Kidney (tissue), 13 donors: ENCODE measurements at regions not wholly inside any gene's neighbourhood (a gene's known extent, or its start where the extent isn't known, plus 50 kb on each side); places are given as distances from the start of the nearest gene placed in this dataset.

Experiments
- DNase-seq, 5 donors: peaks; one replicate each; pipeline ENCODE4 v3.0.0-alpha.2; 2013 to 2020
- FAIRE-seq: peaks from 2 replicates; lab custom pipeline; 2012; peaks lifted over from hg19 to GRCh38; lab: Jason Lieb, UNC
- H3K27ac ChIP-seq, 2 donors: one replicate each; pipeline ENCODE4 v1.7.0; 2013; ENCODE audit warnings: low read depth in 2 of 2, low read length in 2 of 2, inconsistent platforms in 1 of 2
- H3K27me3 ChIP-seq: one replicate; pipeline ENCODE4 v1.7.1; 2013; ENCODE audit warnings: low read length, inconsistent platforms; ENCODE audit not compliant: control insufficient read depth, insufficient read depth
- H3K36me3 ChIP-seq, 3 donors: one replicate each; pipeline versions ENCODE4 v1.7.0 to v1.7.1; 2013; ENCODE audit warnings: low read length in 3 of 3, control low read depth in 1 of 3, inconsistent platforms in 1 of 3; ENCODE audit not compliant: insufficient read depth in 3 of 3, control insufficient read depth in 2 of 3
- H3K4me1 ChIP-seq, 3 donors: one replicate each; pipeline versions ENCODE4 v1.7.0 to v1.7.1; 2013; ENCODE audit warnings: low read length in 3 of 3, inconsistent platforms in 1 of 3, low read depth in 1 of 3; ENCODE audit not compliant: control insufficient read depth in 2 of 3, insufficient read depth in 2 of 3
- H3K4me3 ChIP-seq, 3 donors: one replicate each; pipeline versions ENCODE4 v1.7.0 to v1.8.1; 2013; ENCODE audit warnings: low read length in 3 of 3, control low read depth in 1 of 3, inconsistent platforms in 1 of 3
- H3K9ac ChIP-seq, 3 donors: one replicate each; pipeline versions ENCODE4 v1.7.0 to v1.7.1; 2013; ENCODE audit warnings: low read length in 3 of 3, control low read depth in 1 of 3, inconsistent platforms in 1 of 3
- H3K9me3 ChIP-seq, 3 donors: one replicate each; pipeline versions ENCODE4 v1.7.0 to v1.7.1; 2013; ENCODE audit warnings: low read length in 3 of 3, control low read depth in 1 of 3, inconsistent platforms in 1 of 3; ENCODE audit not compliant: control insufficient read depth in 2 of 3, insufficient read depth in 1 of 3
- CTCF ChIP-seq: IDR thresholded peaks from 3 replicates; pipeline ENCODE4 v1.5.1; 2012; ENCODE audit warnings: mild to moderate bottlenecking, moderate library complexity, borderline replicate concordance; ENCODE audit not compliant: insufficient read depth; ENCODE audit errors: extremely low read depth
- intact Hi-C: fragments of 100-400 bp; cut with DNase I; formaldehyde crosslinking; loops from one replicate; pipeline ENCODE4 v1.11.1; 2022
- donor health status: control.
- donor health status: control.
- donor health status: control.
- donor health status: control.
- donor health status: control.
- donor health status: DM: yes; HTN: yes; CAD: no.
- donor health status: Normal renal cell carcinoma (clear cell type).

DNA sequence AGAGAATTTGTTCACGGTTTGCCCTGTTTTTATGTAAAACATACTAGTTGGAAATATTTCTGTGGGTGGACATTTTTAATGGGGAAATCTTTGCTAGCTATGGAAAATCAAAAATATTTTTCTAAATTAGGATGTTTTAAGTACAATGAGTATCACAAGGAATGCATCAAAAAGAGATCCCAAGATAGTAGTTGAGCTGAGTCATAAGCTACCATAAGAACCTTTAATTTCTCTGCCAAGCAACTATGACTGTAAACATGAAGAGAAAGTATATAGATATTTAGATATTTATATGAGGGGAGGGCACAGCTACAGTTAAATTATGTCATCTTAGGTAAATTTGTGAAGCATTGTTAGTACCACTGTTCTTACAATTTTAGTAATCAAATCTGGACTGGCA lies 646.2 kb downstream of the XIRP2 start:
- no peaks in the 10 kb centered on the region for H3K27me3 ChIP-seq
- H3K4me3 ChIP-seq = no peak overlapping the region
- H3K4me1 ChIP-seq = no peaks in the 10 kb centered on the region
- no peak overlapping the region for H3K9ac ChIP-seq
- H3K36me3 ChIP-seq = no peaks in the 10 kb centered on the region
- no peak overlapping the region for H3K27ac ChIP-seq
- intact Hi-C loops = no loop called here
- TF ChIP-seq CTCF = no peak
- FAIRE-seq (no peak), DNase-seq (no peak)
- H3K9me3 ChIP-seq = no peaks in the 10 kb centered on the region

- no peak for FAIRE-seq
- no peak for TF ChIP-seq CTCF
These were observed 636.5 kb downstream of the XIRP2 start for GRCh38 chr2:167524786-167525185.

DNA sequence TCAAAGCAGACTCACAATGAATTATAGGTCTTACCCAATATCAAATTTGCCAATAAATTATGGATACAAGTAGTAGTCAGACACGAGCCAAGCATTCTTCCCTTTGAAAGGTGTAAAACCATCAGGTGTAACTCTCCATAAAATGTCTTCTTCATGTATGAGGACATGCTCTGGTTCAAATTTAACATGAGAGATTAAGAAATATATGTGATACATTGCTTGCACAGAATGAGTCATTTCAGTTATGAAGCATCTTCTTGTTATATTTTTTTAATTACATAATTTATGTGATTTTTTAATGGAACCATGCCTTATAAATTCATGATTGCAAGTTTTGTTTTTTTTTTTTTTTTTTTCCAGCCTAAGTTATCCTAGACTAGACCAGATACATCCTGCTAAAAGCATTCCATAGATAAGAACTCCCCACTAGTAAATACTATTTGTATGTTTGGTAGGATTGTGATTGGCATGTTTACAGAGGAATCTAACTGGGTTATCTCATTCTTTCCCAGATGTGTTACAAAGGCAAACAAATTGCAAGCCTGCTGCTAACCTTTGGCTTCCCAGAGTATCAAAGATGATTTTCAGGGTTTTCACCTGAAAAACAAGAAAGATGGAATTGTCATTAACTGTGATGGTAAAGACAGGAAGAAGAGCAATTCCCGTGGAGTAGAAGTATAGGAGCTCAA lies 621.9 kb downstream of the XIRP2 start:
- TF ChIP-seq CTCF = no peak
- Histone ChIP-seq H3K9me3 (no peaks in the 10 kb centered on the region), H3K27me3 (no peaks in the 10 kb centered on the region), H3K36me3 (no peaks in the 10 kb centered on the region), H3K27ac (no peak overlapping the region), H3K4me3 (no peak overlapping the region), H3K9ac (no peak overlapping the region), H3K4me1 (no peaks in the 10 kb centered on the region)
- no peak for DNase-seq
- intact Hi-C loops = no loop called here
- no peak for FAIRE-seq

More at GRCh38 chr2:167524786-167525185, 636.5 kb downstream of the XIRP2 start:
- Histone ChIP-seq H3K27me3 (no peaks in the 10 kb centered on the region), H3K27ac (no peak overlapping the region), H3K36me3 (no peaks in the 10 kb centered on the region), H3K4me1 (no peaks in the 10 kb centered on the region), H3K9ac (no peak overlapping the region), H3K4me3 (no peak overlapping the region), H3K9me3 (no peaks in the 10 kb centered on the region)
- DNase-seq = no peak
- intact Hi-C loops = no loop called here

GRCh38 chr2:167509586-167509985 lies 621.3 kb downstream of the XIRP2 start:
- Histone ChIP-seq H3K9me3 (no peaks in the 10 kb centered on the region), H3K27ac (no peak overlapping the region), H3K36me3 (no peaks in the 10 kb centered on the region), H3K4me1 (no peaks in the 10 kb centered on the region), H3K9ac (no peak overlapping the region), H3K27me3 (no peaks in the 10 kb centered on the region), H3K4me3 (no peak overlapping the region)
- intact Hi-C loops = no loop called here
- peak in 3 of 5 donors; percentile 9 to 69 (median 48) for DNase-seq
- FAIRE-seq = no peak
- TF ChIP-seq CTCF = no peak
